ENCODE measurements at regions not wholly inside any gene's neighbourhood (a gene's known extent, or its start where the extent isn't known, plus 50 kb on each side); places are given as distances from the start of the nearest gene placed in this dataset.

- intact Hi-C loops (cut with micrococcal nuclease): no loop called here
- Mint-ChIP-seq H3K4me1 (no peaks in the 10 kb centered on the region), H3K4me3 (no peak overlapping the region), H3K36me3 (no peaks in the 10 kb centered on the region), H3K9me3 (no peaks in the 10 kb centered on the region), H3K27me3 (ENCODE audit: low read depth in 3 of 3) (no peaks in the 10 kb centered on the region), H3K27ac (no peak overlapping the region)
- H3K27me3 ChIP-seq (ENCODE audit: control insufficient read depth in 2 of 2, insufficient read depth in 2 of 2, low read length in 2 of 2): no peaks in the 10 kb centered on the region
- H3K9ac ChIP-seq (ENCODE audit: insufficient read depth, low read length, poor library complexity, severe bottlenecking): no peak overlapping the region
- H3K4me3 ChIP-seq (replicated peaks in 1 of 3; ENCODE audit: low read depth in 2 of 3, low read length in 3 of 3): no peak overlapping the region
- TF ChIP-seq CTCF (IDR thresholded peaks at IDR 0.05): no peak
- no peaks in the 10 kb centered on the region for H3K9me3 ChIP-seq (replicated peaks in 1 of 2; ENCODE audit: control insufficient read depth in 1 of 2, insufficient read depth in 1 of 2, low read length in 2 of 2)
- H2AFZ ChIP-seq (ENCODE audit: insufficient read depth, low read depth, low read length, poor library complexity, severe bottlenecking): no peak overlapping the region
- 81% methylated on average over 3 of the region's 4 CpGs for WGBS (ENCODE audit: insufficient coverage)
- no peak for DNase-seq
- no peaks in the 10 kb centered on the region for H3K36me3 ChIP-seq (replicated peaks in 1 of 2; ENCODE audit: control insufficient read depth in 1 of 2, insufficient read depth in 2 of 2, low read length in 2 of 2)
- H3K4me2 ChIP-seq (replicated peaks; ENCODE audit: extremely low read depth, low read length, poor library complexity, severe bottlenecking): no peak overlapping the region
- no peaks in the 10 kb centered on the region for H3K79me2 ChIP-seq (ENCODE audit: insufficient read depth, low read length)
- no peaks in the 10 kb centered on the region for H3K4me1 ChIP-seq (ENCODE audit: control insufficient read depth in 1 of 2, insufficient read depth in 2 of 2, low read length in 2 of 2)
- H3K27ac ChIP-seq (ENCODE audit: low read depth in 1 of 2, low read length in 2 of 2): no peak overlapping the region
- H4K20me1 ChIP-seq (ENCODE audit: insufficient read depth, low read length): no peaks in the 10 kb centered on the region
Measured at GRCh38 chr4:110988722-110989121, 365.8 kb upstream of the PITX2 start.

- no peak overlapping the region for H3K9ac ChIP-seq (ENCODE audit: insufficient read depth, low read length, poor library complexity, severe bottlenecking)
- no peaks in the 10 kb centered on the region for H3K4me1 ChIP-seq (ENCODE audit: control insufficient read depth in 1 of 2, insufficient read depth in 2 of 2, low read length in 2 of 2)
- Mint-ChIP-seq H3K27me3 (ENCODE audit: low read depth in 3 of 3) (no peaks in the 10 kb centered on the region), H3K27ac (no peak overlapping the region), H3K36me3 (no peaks in the 10 kb centered on the region), H3K9me3 (no peaks in the 10 kb centered on the region), H3K4me1 (no peaks in the 10 kb centered on the region), H3K4me3 (no peak overlapping the region)
- H3K4me3 ChIP-seq (replicated peaks in 1 of 3; ENCODE audit: low read depth in 2 of 3, low read length in 3 of 3): no peak overlapping the region
- WGBS (ENCODE audit: insufficient coverage): no CpG with 5 or more reads among the region's 1 CpG
- H3K9me3 ChIP-seq (replicated peaks in 1 of 2; ENCODE audit: control insufficient read depth in 1 of 2, insufficient read depth in 1 of 2, low read length in 2 of 2): no peaks in the 10 kb centered on the region
- no peak overlapping the region for H2AFZ ChIP-seq (ENCODE audit: insufficient read depth, low read depth, low read length, poor library complexity, severe bottlenecking)
- TF ChIP-seq CTCF (IDR thresholded peaks at IDR 0.05): no peak
- no peak overlapping the region for H3K4me2 ChIP-seq (replicated peaks; ENCODE audit: extremely low read depth, low read length, poor library complexity, severe bottlenecking)
- no peaks in the 10 kb centered on the region for H3K79me2 ChIP-seq (ENCODE audit: insufficient read depth, low read length)
- intact Hi-C loops (cut with micrococcal nuclease): no loop called here
- H4K20me1 ChIP-seq (ENCODE audit: insufficient read depth, low read length): no peaks in the 10 kb centered on the region
- no peak overlapping the region for H3K27ac ChIP-seq (ENCODE audit: low read depth in 1 of 2, low read length in 2 of 2)
- no peak for DNase-seq
- H3K36me3 ChIP-seq (replicated peaks in 1 of 2; ENCODE audit: control insufficient read depth in 1 of 2, insufficient read depth in 2 of 2, low read length in 2 of 2): no peaks in the 10 kb centered on the region
- H3K27me3 ChIP-seq (ENCODE audit: control insufficient read depth in 2 of 2, insufficient read depth in 2 of 2, low read length in 2 of 2): no peaks in the 10 kb centered on the region
Measured at GRCh38 chr4:110989125-110989524, 366.2 kb upstream of the PITX2 start.

Measured in CD14-positive monocyte (primary cell).